IgD-negative memory B cell (primary cell): ENCODE measurements at regions not wholly inside any gene's neighbourhood (a gene's known extent, or its start where the extent isn't known, plus 50 kb on each side); places are given as distances from the start of the nearest gene placed in this dataset.

Experiments used
- H3K27ac Mint-ChIP-seq, 3 donors: one replicate each; pipeline ENCODE4 v1.8.0; 2020 to 2022; ENCODE audit warnings: mild to moderate bottlenecking in 3 of 3, mixed read lengths in 3 of 3, moderate library complexity in 1 of 3
- H3K27me3 Mint-ChIP-seq: one replicate; pipeline ENCODE4 v1.8.0; 2021; ENCODE audit warnings: mixed read lengths
- H3K36me3 Mint-ChIP-seq: one replicate; pipeline ENCODE4 v1.8.0; 2020; ENCODE audit warnings: mild to moderate bottlenecking, mixed read lengths
- H3K4me1 Mint-ChIP-seq, 3 donors: one replicate each; pipeline ENCODE4 v1.8.0; 2020 to 2022; ENCODE audit warnings: mixed read lengths in 3 of 3, mild to moderate bottlenecking in 1 of 3
- H3K4me3 Mint-ChIP-seq, 4 donors: one replicate each; pipeline ENCODE4 v1.8.0; 2020 to 2022; ENCODE audit warnings: mild to moderate bottlenecking in 4 of 4, mixed read lengths in 4 of 4, moderate library complexity in 3 of 4
- H3K9me3 Mint-ChIP-seq, 3 donors: one replicate each; pipeline ENCODE4 v1.8.0; 2020 to 2021; ENCODE audit warnings: mixed read lengths in 3 of 3, mild to moderate bottlenecking in 1 of 3

DNA sequence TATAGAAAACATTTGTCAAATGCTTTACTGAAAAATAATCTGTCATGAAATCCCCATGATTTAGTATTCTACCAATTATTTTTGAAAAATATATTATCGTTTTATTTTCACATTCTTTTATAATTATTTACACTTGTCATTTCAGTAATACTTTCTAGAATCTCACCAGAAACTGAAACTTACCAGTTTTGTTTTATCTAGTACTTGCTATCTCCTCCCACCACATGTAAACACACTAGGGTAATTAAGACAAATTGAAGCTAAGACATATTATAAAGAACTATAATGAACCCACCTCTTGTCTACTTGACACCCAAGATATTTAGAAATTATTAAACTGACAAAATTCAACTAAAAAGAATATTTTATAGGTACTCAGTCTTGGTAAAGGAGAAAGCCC lies 51.5 kb upstream of the GRM3 start:
- Mint-ChIP-seq H3K4me1 (no peaks in the 10 kb centered on the region), H3K36me3 (no peaks in the 10 kb centered on the region), H3K4me3 (no peak overlapping the region), H3K27ac (no peak overlapping the region), H3K27me3 (no peaks in the 10 kb centered on the region), H3K9me3 (peaks cover 0 to 7% (median 6%) of the 10 kb centered on the region in 3 donors)

DNA sequence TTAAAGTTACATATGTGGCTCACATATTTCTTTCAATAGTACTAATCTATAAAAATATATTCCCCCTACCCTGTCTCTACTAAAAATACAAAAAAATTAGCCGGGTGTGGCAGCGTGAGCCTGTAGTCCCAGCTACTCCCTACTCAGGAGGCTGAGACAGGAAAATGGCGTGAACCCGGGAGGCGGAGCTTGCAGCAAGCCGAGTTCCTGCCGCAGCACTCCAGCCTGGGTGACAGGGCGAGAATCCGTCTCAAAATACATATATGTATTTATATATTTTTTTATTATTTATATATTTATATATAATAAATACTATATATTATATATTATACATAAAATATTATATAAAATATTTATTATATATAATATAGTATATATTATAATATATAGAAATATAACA lies 69.7 kb upstream of the GRM3 start:
- Mint-ChIP-seq H3K4me1 (no peaks in the 10 kb centered on the region), H3K36me3 (no peaks in the 10 kb centered on the region), H3K27ac (no peak overlapping the region), H3K4me3 (no peak overlapping the region), H3K9me3 (peaks cover 0 to 8% (median 7%) of the 10 kb centered on the region in 3 donors), H3K27me3 (no peaks in the 10 kb centered on the region)

DNA sequence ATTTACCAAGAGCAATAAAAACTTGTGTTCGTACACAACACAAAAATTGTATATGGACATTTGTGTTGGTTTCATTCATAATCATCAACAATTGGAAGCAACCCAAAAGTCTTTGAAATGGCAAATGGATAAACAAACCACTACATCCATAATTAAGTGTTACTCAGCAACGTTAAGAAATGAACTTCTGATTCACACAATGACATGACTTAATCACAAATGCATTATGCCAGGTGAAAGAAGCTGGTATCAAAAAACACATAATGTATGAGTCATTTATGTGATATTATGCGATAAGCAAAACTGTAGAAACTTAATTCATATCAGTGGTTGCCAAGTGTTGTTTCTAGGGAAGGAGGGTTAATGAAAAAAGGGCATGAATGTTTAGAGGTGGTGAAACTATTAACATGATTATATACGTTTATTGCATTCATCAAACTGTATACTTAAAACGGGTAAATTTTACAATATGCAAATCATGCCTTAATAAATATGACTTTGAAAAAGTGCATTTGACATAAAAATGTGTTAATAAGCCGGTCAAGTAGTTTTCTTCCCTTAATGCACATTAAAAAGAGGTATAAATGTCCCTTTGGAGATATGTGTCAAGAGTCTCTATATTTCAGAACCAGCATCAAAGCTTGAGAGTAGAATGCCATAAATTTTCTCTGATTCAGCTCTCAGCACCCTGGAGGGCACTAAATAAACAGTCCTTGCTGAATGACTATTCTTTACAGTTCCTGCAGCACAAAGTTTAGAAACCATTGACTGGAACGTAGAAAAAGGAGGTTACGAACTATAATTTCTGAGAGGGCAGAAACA lies 84.8 kb upstream of the GRM3 start:
- Mint-ChIP-seq H3K4me3 (no peak overlapping the region), H3K9me3 (peaks cover 0 to 2% (median 0%) of the 10 kb centered on the region in 3 donors), H3K27ac (no peak overlapping the region), H3K27me3 (no peaks in the 10 kb centered on the region), H3K4me1 (no peaks in the 10 kb centered on the region), H3K36me3 (no peaks in the 10 kb centered on the region)

DNA sequence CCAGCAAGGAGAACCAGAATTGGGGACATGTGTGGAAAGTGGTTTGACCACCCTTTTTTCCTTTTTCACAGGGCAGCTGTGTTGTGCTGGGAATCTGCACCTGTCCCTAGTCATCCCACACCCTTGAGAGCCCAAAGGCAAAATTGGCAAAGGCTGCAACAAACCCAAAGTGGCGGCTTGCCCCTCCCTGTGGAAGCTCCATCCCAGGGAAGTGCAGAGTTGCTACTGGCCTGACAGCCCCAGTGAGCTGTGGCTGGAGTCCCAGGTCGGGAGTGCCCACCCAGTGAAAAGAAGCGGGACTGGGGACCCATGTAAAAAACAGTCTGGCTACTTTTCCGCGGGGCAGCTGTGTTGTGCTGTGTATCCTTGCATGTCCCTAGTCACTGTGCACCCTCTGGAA lies 109.1 kb upstream of the GRM3 start:
- H3K27ac Mint-ChIP-seq = no peak overlapping the region
- no peaks in the 10 kb centered on the region for H3K36me3 Mint-ChIP-seq
- H3K4me1 Mint-ChIP-seq = no peaks in the 10 kb centered on the region
- no peak overlapping the region for H3K4me3 Mint-ChIP-seq
- H3K27me3 Mint-ChIP-seq = no peaks in the 10 kb centered on the region
- peaks cover 2 to 6% (median 3%) of the 10 kb centered on the region in 3 donors for H3K9me3 Mint-ChIP-seq

DNA sequence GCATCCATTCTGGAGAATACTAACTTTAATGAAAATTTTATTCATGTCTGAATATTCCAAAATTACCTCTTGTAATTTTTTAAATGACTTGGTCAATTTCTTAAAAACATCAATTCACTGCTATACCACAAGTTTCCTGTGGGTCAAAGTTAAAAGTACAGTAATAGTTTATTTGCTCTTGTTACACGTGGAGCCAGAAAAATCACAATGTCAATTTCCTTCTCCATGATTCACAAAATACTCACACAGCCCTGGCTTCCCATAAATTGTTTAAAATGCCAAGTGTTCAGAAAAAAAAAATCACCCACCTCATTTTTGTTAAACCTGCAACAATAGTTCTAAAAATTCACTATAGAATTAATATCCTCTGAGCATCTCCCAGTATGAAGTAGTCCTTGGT lies 139.5 kb upstream of the GRM3 start:
- Mint-ChIP-seq H3K27me3 (no peaks in the 10 kb centered on the region), H3K4me3 (no peak overlapping the region), H3K9me3 (peaks cover 0 to 2% (median 0%) of the 10 kb centered on the region in 3 donors), H3K36me3 (no peaks in the 10 kb centered on the region), H3K27ac (no peak overlapping the region), H3K4me1 (no peaks in the 10 kb centered on the region)

DNA sequence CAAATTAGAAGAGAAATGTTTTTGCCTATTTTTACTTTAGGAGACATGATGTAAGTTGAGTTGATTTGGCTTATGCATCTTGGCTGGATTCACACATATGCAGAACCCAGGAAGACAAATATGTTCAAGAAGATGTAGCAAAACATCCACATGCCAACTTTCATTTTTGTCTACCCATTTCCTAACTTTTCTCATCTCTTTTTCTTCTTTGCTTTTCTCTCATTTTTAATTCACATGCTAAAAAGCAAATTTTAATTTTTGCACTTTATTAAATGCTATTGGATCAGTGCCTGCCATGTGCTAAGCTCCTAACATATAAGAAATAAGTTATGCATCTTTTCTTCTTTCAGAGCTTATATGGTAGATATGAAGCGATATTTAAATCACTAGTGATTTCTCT lies 143.7 kb upstream of the GRM3 start:
- peaks cover 0 to 3% (median 0%) of the 10 kb centered on the region in 3 donors for H3K9me3 Mint-ChIP-seq
- no peaks in the 10 kb centered on the region for H3K27me3 Mint-ChIP-seq
- H3K4me1 Mint-ChIP-seq = no peaks in the 10 kb centered on the region
- H3K27ac Mint-ChIP-seq = no peak overlapping the region
- H3K4me3 Mint-ChIP-seq = no peak overlapping the region
- H3K36me3 Mint-ChIP-seq = no peaks in the 10 kb centered on the region

DNA sequence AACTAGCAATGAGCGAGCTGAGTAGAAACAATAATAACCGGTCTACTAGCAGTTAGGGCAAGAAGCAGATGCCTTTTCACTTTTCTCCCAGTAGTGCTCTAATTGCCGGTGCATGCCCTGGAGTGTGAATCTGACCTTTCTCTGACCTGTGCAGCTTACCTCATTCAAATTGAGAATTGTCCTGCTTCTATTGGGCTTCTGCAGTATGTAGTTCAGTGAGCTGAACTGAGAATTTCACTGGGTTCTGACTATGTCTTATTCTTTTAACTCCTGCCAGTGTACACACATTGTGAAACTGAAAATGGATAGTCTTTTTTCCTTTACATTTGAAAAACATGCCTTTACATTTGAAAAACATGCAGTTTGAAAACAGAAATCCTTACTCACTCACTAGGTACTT lies 157.9 kb upstream of the GRM3 start:
- H3K27me3 Mint-ChIP-seq = no peaks in the 10 kb centered on the region
- H3K36me3 Mint-ChIP-seq = no peaks in the 10 kb centered on the region
- no peak overlapping the region for H3K27ac Mint-ChIP-seq
- H3K4me1 Mint-ChIP-seq = no peaks in the 10 kb centered on the region
- no peak overlapping the region for H3K4me3 Mint-ChIP-seq
- H3K9me3 Mint-ChIP-seq = peaks cover 0 to 8% (median 0%) of the 10 kb centered on the region in 3 donors

DNA sequence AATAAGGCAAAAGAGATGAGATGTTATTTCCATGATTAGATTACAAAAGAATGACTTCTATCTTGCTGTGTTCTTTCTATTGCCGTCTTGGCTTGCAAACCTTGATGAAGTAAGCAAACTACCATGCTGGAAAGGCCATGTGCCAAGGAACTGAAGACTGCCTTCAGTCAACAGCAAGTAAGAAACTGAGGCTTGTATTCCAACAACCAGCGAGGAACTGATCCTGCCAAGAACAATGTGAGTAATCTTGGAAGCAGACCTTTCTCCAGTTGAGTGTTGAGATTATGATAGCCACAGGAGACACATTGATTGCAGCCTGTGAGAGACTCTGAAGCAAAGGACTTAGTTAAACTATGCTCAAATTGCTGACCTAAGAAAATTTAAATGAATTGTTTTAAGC lies 164.6 kb upstream of the GRM3 start:
- no peaks in the 10 kb centered on the region for H3K27me3 Mint-ChIP-seq
- no peak overlapping the region for H3K4me3 Mint-ChIP-seq
- H3K4me1 Mint-ChIP-seq = no peaks in the 10 kb centered on the region
- no peak overlapping the region for H3K27ac Mint-ChIP-seq
- H3K36me3 Mint-ChIP-seq = no peaks in the 10 kb centered on the region
- peaks cover 0 to 8% (median 5%) of the 10 kb centered on the region in 3 donors for H3K9me3 Mint-ChIP-seq

DNA sequence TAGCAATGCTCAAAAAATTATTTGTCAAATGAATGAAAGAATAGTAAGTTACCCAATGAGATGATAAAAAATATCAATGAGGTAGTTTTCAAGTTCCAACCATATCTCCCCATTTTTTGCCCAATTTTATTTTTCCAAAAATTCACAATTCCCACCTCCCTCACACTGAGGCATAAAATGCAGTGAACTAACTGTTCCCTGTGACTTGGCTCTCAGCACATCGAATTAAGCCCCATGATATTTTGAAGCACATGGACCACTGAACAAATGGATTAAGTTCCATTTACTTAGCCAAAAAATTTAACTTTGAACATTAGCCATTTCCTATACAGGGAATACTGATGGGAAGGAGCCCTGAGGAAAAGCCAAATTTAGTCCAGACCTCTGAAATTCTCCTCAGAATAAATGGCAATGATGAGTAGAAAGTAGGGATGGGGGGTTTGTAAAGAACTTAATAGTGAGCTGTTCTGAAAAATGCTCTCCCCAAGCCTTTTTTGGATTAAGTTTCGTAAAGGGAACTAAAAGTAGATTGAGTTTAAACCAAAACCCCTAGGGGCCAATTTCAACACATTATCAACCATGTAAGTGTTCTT lies 166.3 kb upstream of the GRM3 start:
- H3K27me3 Mint-ChIP-seq = no peaks in the 10 kb centered on the region
- H3K36me3 Mint-ChIP-seq = no peaks in the 10 kb centered on the region
- H3K9me3 Mint-ChIP-seq = peaks cover 0 to 8% (median 5%) of the 10 kb centered on the region in 3 donors
- no peaks in the 10 kb centered on the region for H3K4me1 Mint-ChIP-seq
- no peak overlapping the region for H3K27ac Mint-ChIP-seq
- no peak overlapping the region for H3K4me3 Mint-ChIP-seq

DNA sequence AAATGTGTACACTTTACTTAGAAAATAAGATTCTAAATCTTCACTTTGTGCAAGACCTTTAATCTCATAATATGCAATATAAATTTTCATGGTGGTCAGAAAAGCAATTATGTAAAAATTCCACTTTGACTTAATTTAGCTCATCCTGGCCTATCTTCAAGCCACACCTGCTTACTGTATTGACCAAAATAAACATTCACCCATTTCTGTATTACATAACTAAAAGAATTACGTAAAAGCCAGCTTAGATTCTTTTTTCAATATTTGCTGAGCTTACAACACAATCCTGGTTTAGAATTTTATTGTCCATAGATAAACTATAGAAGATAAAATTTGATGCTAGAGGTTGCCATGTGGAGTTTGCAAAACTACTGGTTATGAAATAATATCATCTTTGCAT lies 172.9 kb upstream of the GRM3 start:
- H3K4me3 Mint-ChIP-seq = no peak overlapping the region
- H3K9me3 Mint-ChIP-seq = no peaks in the 10 kb centered on the region
- H3K27ac Mint-ChIP-seq = no peak overlapping the region
- no peaks in the 10 kb centered on the region for H3K27me3 Mint-ChIP-seq
- no peaks in the 10 kb centered on the region for H3K36me3 Mint-ChIP-seq
- H3K4me1 Mint-ChIP-seq = no peaks in the 10 kb centered on the region

DNA sequence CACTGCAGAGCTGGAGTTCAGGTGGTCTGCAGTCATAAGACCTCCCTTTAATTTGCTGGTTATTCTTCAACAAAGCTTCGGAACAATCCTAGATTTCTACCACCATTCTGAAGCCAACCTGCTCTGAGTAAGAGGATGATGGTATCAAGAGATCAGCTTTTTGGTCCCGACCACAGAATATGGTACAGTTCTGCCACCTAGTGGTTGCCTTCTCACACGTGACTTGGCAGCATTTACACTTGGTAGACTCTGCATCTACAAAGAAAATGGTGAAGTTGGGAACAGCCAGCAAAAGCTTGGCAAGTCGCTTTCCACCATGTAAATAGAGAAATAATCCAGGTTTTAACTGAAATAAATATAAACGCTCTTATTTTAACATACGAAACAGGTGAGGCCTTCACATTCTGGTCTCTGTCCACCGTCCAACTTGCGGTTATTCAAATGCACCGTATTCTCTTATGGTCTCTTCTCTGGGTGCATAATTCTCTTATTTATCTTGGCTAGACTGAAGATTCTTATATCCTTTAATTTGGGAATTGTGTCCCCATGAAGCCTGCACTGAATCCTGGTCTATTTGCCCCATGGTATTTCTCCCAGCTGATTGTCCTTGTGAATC lies 173.9 kb upstream of the GRM3 start:
- no peak overlapping the region for H3K27ac Mint-ChIP-seq
- H3K4me1 Mint-ChIP-seq = no peaks in the 10 kb centered on the region
- H3K27me3 Mint-ChIP-seq = no peaks in the 10 kb centered on the region
- no peak overlapping the region for H3K4me3 Mint-ChIP-seq
- H3K9me3 Mint-ChIP-seq = no peaks in the 10 kb centered on the region
- no peaks in the 10 kb centered on the region for H3K36me3 Mint-ChIP-seq

DNA sequence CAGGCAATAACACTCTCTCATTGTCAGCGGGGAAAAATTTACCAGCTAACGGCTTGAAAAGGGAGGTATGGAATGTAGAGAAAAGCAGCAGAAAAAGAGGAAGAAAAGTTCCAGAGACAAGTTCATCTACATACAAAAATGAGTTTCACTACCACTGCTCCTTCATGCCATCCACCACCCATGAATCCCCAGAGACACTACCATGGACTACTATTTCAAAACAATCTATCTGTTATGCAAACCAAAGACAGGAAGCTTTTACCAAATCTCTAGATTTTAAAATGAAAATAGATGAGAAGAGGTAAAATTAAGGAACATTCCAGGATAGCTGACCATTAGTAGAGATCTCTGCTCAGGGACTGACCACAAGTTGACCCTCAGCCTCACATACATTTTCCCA lies 189.0 kb upstream of the GRM3 start:
- no peak overlapping the region for H3K27ac Mint-ChIP-seq
- H3K27me3 Mint-ChIP-seq = no peaks in the 10 kb centered on the region
- H3K4me3 Mint-ChIP-seq = no peak overlapping the region
- no peaks in the 10 kb centered on the region for H3K4me1 Mint-ChIP-seq
- peaks cover 0 to 2% (median 0%) of the 10 kb centered on the region in 3 donors for H3K9me3 Mint-ChIP-seq
- H3K36me3 Mint-ChIP-seq = no peaks in the 10 kb centered on the region

DNA sequence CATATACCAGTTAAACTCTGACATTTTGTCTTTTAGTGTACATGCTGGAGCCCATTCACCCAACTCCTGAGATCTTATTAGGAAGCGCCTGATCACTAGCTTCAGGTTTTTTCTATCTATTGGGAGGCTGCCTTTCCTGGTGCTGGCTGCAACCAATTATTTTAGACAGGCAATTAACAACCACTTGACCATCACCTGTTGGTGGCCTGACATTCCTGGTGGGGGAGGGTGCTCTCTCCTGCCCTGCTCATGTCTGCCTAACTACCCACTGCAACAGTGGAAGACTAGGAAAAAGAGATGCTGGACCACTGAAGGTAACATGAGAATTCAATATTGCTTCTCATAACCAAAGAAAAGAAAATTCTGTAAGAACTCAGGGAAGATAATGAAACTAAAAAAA lies 190.3 kb upstream of the GRM3 start:
- Mint-ChIP-seq H3K27me3 (no peaks in the 10 kb centered on the region), H3K4me1 (no peaks in the 10 kb centered on the region), H3K4me3 (no peak overlapping the region), H3K36me3 (no peaks in the 10 kb centered on the region), H3K9me3 (peaks cover 0 to 2% (median 0%) of the 10 kb centered on the region in 3 donors), H3K27ac (no peak overlapping the region)

DNA sequence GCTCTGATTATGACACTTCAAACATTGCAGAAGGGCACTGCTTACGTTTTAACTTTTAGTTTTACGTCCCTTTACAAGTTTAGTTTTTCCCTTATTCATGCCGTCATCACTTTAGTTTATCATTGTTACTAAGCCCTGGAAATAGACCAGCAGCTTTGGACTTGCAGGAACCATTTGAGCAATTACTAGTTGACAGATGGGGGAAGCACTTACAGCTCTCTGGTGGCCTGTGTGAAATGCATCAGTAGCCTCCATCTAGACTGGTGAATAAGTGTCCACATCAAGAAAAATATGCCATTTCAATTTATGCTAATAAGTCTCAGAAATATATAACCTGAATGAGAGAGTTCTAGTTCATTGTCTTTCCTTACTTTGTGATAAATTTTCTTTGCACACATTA lies 194.9 kb upstream of the GRM3 start:
- Mint-ChIP-seq H3K4me3 (no peak overlapping the region), H3K27ac (no peak overlapping the region), H3K4me1 (no peaks in the 10 kb centered on the region), H3K27me3 (no peaks in the 10 kb centered on the region), H3K36me3 (no peaks in the 10 kb centered on the region), H3K9me3 (peaks cover 0 to 4% (median 0%) of the 10 kb centered on the region in 3 donors)

DNA sequence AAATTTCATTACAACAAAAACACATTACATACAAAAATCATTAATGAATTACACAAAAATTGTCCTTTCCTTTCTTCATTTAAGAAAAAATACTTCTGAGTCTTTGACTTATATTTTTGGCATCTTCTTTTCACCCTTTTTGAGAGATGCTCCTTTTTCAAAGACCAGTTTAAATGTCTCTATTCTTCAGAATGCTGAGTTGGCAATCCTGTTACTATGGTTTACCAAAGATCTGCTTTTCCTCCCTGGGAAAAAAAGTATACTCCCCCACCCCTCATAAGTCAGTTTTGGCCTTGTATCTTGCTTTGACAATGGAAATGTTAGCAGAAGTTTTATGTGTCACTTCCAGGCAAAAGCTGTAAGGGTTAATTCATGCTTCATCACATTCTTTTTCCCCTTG lies 198.4 kb upstream of the GRM3 start:
- no peak overlapping the region for H3K4me3 Mint-ChIP-seq
- H3K27me3 Mint-ChIP-seq = no peaks in the 10 kb centered on the region
- H3K9me3 Mint-ChIP-seq = peaks cover 0 to 4% (median 3%) of the 10 kb centered on the region in 3 donors
- H3K4me1 Mint-ChIP-seq = no peaks in the 10 kb centered on the region
- H3K36me3 Mint-ChIP-seq = no peaks in the 10 kb centered on the region
- H3K27ac Mint-ChIP-seq = no peak overlapping the region

DNA sequence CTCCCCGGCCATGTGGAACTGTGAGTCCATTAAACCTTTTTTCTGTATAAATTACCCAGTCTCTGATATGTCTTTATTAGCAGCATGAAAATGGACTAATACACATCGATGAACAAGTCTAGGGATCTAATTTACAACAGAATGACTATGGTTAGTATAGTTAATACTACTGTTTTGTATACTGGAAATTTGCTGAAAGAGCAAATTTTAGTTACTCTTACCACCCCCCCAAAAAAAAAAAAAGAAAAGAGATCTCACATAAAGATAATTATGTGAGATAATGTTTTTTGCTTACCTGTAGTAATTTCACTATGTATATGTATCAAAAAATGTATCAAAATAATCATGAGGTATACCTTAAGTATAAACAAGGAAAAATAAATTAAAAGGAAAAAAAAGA lies 199.5 kb upstream of the GRM3 start:
- Mint-ChIP-seq H3K27ac (no peak overlapping the region), H3K4me1 (no peaks in the 10 kb centered on the region)

More for the DNA sequence above, 199.5 kb upstream of the GRM3 start:
- Mint-ChIP-seq H3K27me3 (no peaks in the 10 kb centered on the region), H3K36me3 (no peaks in the 10 kb centered on the region), H3K4me3 (no peak overlapping the region), H3K9me3 (peaks cover 0 to 4% (median 3%) of the 10 kb centered on the region in 3 donors)
